MM.1S (cell line): ENCODE measurements at regions not wholly inside any gene's neighbourhood (a gene's known extent, or its start where the extent isn't known, plus 50 kb on each side); places are given as distances from the start of the nearest gene placed in this dataset.

Experiments used
- CTCF ChIP-seq: fragments of 300-600 bp; sonication (generic); IDR thresholded peaks from 2 replicates; pipeline ENCODE4 v1.5.1; 2016; ENCODE audit warnings: antibody characterized with exemption, low read length, mixed read lengths
- EZH2 ChIP-seq: fragments of 300-600 bp; sonication (generic); optimal IDR thresholded peaks from 2 replicates; pipeline ENCODE3; 2017; ENCODE audit warnings: low read depth, mild to moderate bottlenecking, antibody characterized with exemption, low read length, mixed read lengths
- EZH2phosphoT487 ChIP-seq: fragments of 300-600 bp; sonication (generic); IDR thresholded peaks from 2 replicates; pipeline ENCODE4 v1.6.1; 2018; ENCODE audit warnings: antibody characterized with exemption, low read length

DNA sequence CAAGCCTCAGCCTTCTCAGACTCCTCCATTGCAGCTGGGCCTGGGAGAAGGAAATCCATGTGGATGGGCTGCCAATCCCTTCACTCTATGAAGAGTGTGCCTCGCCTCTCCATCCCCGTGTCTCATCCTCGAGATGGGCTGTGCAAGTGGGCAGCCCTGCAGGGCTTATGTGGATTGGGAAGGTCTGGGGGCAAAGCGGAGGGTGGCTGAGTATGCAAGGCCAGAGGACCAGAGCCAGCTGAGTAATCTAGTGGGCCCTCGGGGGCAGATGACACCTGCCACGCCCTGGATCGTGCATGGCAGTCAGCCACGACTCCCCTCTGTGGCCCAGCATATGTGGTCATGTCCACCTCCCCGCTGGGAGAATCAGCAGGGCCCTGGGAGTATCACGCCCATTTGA, 78.9 kb downstream of the IRX5 start:
- TF ChIP-seq CTCF (no peak), EZH2 (no peak), EZH2phosphoT487 (no peak)
